Type B pancreatic cell (in vitro differentiated cells): ENCODE measurements at regions not wholly inside any gene's neighbourhood (a gene's known extent, or its start where the extent isn't known, plus 50 kb on each side); places are given as distances from the start of the nearest gene placed in this dataset.

ENCODE experiments used
- DNase-seq: peaks from one replicate; pipeline ENCODE4 v3.0.0; 2021; ENCODE audit warnings: mixed read lengths; ENCODE audit not compliant: unreplicated experiment; ENCODE audit errors: extremely low spot score
- H3K27ac Mint-ChIP-seq: 2 replicates; pipeline ENCODE4 v1.8.0; 2021; ENCODE audit warnings: mild to moderate bottlenecking, mixed read lengths
- H3K27me3 Mint-ChIP-seq: 2 replicates; pipeline ENCODE4 v1.8.0; 2021; ENCODE audit warnings: mixed read lengths
- H3K36me3 Mint-ChIP-seq: 2 replicates; pipeline ENCODE4 v1.8.0; 2021; ENCODE audit warnings: mixed read lengths
- H3K4me1 Mint-ChIP-seq: one replicate; pipeline ENCODE4 v1.8.0; 2021; ENCODE audit warnings: mixed read lengths; ENCODE audit not compliant: unreplicated experiment
- H3K4me3 Mint-ChIP-seq: 2 replicates; pipeline ENCODE4 v1.8.0; 2021; ENCODE audit warnings: mild to moderate bottlenecking, mixed read lengths
- H3K9me3 Mint-ChIP-seq: 2 replicates; pipeline ENCODE4 v1.8.0; 2021; ENCODE audit warnings: mixed read lengths
- TF ChIP-seq, protein P1 (sequence below): fragments of 200-600 bp; sonication (generic); conservative IDR thresholded peaks from 2 replicates; pipeline ENCODE4 v1.5.0; 2021; ENCODE audit warnings: antibody characterized with exemption, mild to moderate bottlenecking

DNA sequence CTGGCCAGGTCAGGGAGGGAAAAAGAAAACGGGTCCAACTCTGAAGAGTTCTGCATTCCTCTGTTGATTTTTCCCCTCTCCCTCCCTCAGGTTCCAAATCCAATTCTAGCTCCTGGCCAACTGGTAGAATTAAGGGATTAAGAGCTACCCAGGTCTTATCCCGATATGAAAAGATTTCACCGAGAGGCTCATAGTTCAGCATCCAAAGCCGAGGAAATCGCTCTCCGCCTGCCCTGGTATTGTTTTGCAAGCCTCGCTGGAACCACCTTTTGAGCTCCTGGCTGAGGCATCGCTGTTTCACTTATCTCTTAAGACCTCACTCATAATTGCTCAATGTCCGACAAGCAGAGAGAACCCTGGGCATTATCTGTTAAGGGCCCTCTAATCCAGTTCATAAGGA lies 180.4 kb downstream of the URI1 start:
- Mint-ChIP-seq H3K27me3 (peaks cover 12% of the 10 kb centered on the region), H3K36me3 (no peaks in the 10 kb centered on the region), H3K4me1 (no peaks in the 10 kb centered on the region), H3K27ac (no peak overlapping the region), H3K4me3 (no peak overlapping the region), H3K9me3 (peaks cover 7% of the 10 kb centered on the region)
- no peak for DNase-seq
- TF ChIP-seq, protein P1, sequence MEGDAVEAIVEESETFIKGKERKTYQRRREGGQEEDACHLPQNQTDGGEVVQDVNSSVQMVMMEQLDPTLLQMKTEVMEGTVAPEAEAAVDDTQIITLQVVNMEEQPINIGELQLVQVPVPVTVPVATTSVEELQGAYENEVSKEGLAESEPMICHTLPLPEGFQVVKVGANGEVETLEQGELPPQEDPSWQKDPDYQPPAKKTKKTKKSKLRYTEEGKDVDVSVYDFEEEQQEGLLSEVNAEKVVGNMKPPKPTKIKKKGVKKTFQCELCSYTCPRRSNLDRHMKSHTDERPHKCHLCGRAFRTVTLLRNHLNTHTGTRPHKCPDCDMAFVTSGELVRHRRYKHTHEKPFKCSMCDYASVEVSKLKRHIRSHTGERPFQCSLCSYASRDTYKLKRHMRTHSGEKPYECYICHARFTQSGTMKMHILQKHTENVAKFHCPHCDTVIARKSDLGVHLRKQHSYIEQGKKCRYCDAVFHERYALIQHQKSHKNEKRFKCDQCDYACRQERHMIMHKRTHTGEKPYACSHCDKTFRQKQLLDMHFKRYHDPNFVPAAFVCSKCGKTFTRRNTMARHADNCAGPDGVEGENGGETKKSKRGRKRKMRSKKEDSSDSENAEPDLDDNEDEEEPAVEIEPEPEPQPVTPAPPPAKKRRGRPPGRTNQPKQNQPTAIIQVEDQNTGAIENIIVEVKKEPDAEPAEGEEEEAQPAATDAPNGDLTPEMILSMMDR = no peak

DNA sequence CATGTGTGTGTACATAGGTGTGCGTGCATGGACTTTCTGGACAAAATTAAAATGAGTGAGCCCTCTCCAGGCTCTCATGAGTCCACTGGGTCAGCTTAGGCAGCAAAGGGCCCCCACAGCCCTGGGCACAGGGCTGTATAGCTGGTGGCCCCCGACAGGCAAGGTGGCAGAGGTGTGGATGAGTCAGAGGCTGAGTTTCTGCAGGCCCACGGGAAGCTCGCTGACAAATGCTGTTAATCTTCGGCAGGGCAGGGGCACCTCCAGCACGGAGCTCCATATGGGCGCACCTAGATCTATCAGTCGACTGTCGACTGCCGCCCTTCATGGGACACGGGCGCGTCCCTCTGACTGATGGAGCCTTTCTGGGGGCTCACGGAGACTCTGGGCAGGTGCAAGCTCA lies 181.1 kb downstream of the URI1 start:
- no peaks in the 10 kb centered on the region for H3K4me1 Mint-ChIP-seq
- H3K27ac Mint-ChIP-seq = no peak overlapping the region
- no peak for DNase-seq
- H3K4me3 Mint-ChIP-seq = no peak overlapping the region
- no peaks in the 10 kb centered on the region for H3K36me3 Mint-ChIP-seq
- peaks cover 12% of the 10 kb centered on the region for H3K27me3 Mint-ChIP-seq
- H3K9me3 Mint-ChIP-seq = peaks cover 7% of the 10 kb centered on the region
- TF ChIP-seq, protein P1 = no peak

DNA sequence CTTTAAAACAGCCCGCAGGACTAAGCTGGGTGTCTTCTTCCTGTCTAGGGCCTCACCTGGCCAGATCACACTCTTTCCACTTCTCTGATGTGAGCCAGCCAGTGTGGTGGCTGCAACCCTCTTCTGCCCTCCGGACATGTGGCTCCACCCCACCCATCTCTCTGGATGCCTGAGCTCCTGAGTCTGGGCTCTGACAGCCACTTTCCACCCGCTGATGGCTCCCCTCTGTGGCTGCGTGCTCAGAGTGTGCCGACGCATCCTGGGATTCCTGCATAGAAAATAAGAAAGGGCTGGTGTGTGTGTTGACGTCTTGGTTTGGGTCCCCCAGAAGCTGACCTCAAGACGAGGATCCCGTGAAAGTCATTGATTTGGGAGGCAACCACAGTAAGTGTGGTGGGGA lies 181.6 kb downstream of the URI1 start:
- no peaks in the 10 kb centered on the region for H3K4me1 Mint-ChIP-seq
- no peak overlapping the region for H3K4me3 Mint-ChIP-seq
- TF ChIP-seq, protein P1 = no peak
- H3K27ac Mint-ChIP-seq = no peak overlapping the region
- H3K9me3 Mint-ChIP-seq = peaks cover 7% of the 10 kb centered on the region
- no peak for DNase-seq
- H3K36me3 Mint-ChIP-seq = no peaks in the 10 kb centered on the region
- H3K27me3 Mint-ChIP-seq = peaks cover 12% of the 10 kb centered on the region

DNA sequence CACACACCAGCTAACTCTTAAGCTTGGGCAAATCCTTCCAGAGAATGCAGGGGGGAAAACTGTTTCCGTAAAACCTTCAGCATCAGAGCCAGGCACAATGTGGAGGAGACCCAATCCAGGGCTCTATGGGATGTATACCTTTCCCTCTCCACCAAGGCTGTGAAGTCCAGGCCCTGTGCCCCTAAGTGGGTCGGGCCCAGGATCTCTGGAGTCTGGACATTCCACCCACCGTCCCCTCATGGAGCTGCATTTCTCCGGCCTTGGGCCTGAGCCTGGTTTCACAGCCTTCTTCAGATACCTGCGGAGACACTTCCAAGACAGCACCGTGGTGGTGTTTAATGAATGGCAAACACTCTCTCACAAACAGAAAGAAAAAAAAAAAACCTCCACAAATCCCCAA lies 186.2 kb downstream of the URI1 start:
- TF ChIP-seq, protein P1 = no peak
- Mint-ChIP-seq H3K27me3 (peaks cover 4% of the 10 kb centered on the region), H3K4me3 (no peak overlapping the region), H3K4me1 (no peaks in the 10 kb centered on the region), H3K9me3 (no peaks in the 10 kb centered on the region), H3K27ac (no peak overlapping the region), H3K36me3 (no peaks in the 10 kb centered on the region)
- no peak for DNase-seq

- Mint-ChIP-seq H3K27ac (no peak overlapping the region), H3K9me3 (no peaks in the 10 kb centered on the region), H3K36me3 (no peaks in the 10 kb centered on the region), H3K27me3 (peaks cover 9% of the 10 kb centered on the region), H3K4me1 (peaks cover 11% of the 10 kb centered on the region), H3K4me3 (no peak overlapping the region)
- TF ChIP-seq, protein P1 = no peak
- no peak for DNase-seq
These were observed 188.5 kb downstream of the URI1 start for GRCh38 chr19:30130356-30131122.
